LNCaP clone FGC (cell line): ENCODE measurements at regions not wholly inside any gene's neighbourhood (a gene's known extent, or its start where the extent isn't known, plus 50 kb on each side); places are given as distances from the start of the nearest gene placed in this dataset.

Experiments used
- DNase-seq: peaks from one replicate; pipeline ENCODE4 v3.0.0-alpha.2; 2011; ENCODE audit warnings: low read depth
- H3K4me3 ChIP-seq: 2 replicates; pipeline ENCODE4 v1.5.1; 2011; ENCODE audit warnings: mild to moderate bottlenecking, low read depth, low read length, control low read depth
- CTCF ChIP-seq: IDR thresholded peaks from 2 replicates; pipeline ENCODE4 v1.5.1; 2012; ENCODE audit warnings: mild to moderate bottlenecking; ENCODE audit not compliant: control insufficient read depth, insufficient read depth; ENCODE audit errors: extremely low read depth

- TF ChIP-seq CTCF: no peak
- no peak overlapping the region for H3K4me3 ChIP-seq
- DNase-seq: no peak
These were observed 242.2 kb upstream of the MIR17HG start for GRCh38 chr13:91105270-91105669.

GRCh38 chr13:91106565-91106964, 240.9 kb upstream of the MIR17HG start:
- no peak for DNase-seq
- no peak for TF ChIP-seq CTCF
- no peak overlapping the region for H3K4me3 ChIP-seq

- TF ChIP-seq CTCF: no peak
- DNase-seq: no peak
- H3K4me3 ChIP-seq: no peak overlapping the region
These were observed 239.2 kb upstream of the MIR17HG start for GRCh38 chr13:91108315-91108714.

GRCh38 chr13:91111476-91112200, 235.8 kb upstream of the MIR17HG start:
- TF ChIP-seq CTCF: no peak
- no peak for DNase-seq
- no peak overlapping the region for H3K4me3 ChIP-seq

GRCh38 chr13:91112201-91112923, 235.1 kb upstream of the MIR17HG start:
- DNase-seq: no peak
- no peak for TF ChIP-seq CTCF
- H3K4me3 ChIP-seq: no peak overlapping the region

- no peak overlapping the region for H3K4me3 ChIP-seq
- no peak for TF ChIP-seq CTCF
- no peak for DNase-seq
These were observed 234.6 kb upstream of the MIR17HG start for GRCh38 chr13:91112924-91113277.
